SK-N-SH treated with all-trans-retinoic acid at 6 μM for 48 hours (cell line): ENCODE measurements at regions not wholly inside any gene's neighbourhood (a gene's known extent, or its start where the extent isn't known, plus 50 kb on each side); places are given as distances from the start of the nearest gene placed in this dataset.
A peak's percentile ranks its signal among the peaks of the same experiment; 100 is the strongest.

ENCODE experiments used
- ATAC-seq: fragments of 200-7000 bp; cut with Tn5 transposase; 3 replicates; pipeline ENCODE4 v1.9.1; 2020; ENCODE audit warnings: mild to moderate bottlenecking, moderate library complexity
- ARNTL ChIP-seq: fragments of 450-650 bp; formaldehyde crosslinking; IDR thresholded peaks from 2 replicates; pipeline ENCODE4 v1.5.0; 2020; ENCODE audit warnings: low read depth, mild to moderate bottlenecking, moderate library complexity, borderline replicate concordance
- BACH2 ChIP-seq: fragments of 250-450 bp; sonication (Bioruptor Pico); IDR thresholded peaks from 2 replicates; pipeline ENCODE4 v1.9.0; 2021; ENCODE audit warnings: mild to moderate bottlenecking, borderline replicate concordance
- CREB5 ChIP-seq: fragments of 250-450 bp; sonication (Bioruptor Pico); IDR thresholded peaks from 2 replicates; pipeline ENCODE4 v1.5.1; 2020; ENCODE audit warnings: low read depth, mild to moderate bottlenecking, moderate library complexity
- CSDC2 ChIP-seq: fragments of 250-450 bp; sonication (Bioruptor Pico); IDR thresholded peaks from 2 replicates; pipeline ENCODE4 v1.5.0; 2020; ENCODE audit warnings: mild to moderate bottlenecking, moderate library complexity
- CSRNP3 ChIP-seq: fragments of 250-450 bp; sonication (Bioruptor Pico); IDR thresholded peaks from 2 replicates; pipeline ENCODE4 v1.5.1; 2021; ENCODE audit warnings: mild to moderate bottlenecking, moderate library complexity
- GLIS3 ChIP-seq: fragments of 250-450 bp; sonication (Bioruptor Pico); IDR thresholded peaks from 2 replicates; pipeline ENCODE4 v1.5.0; 2020; ENCODE audit warnings: mild to moderate bottlenecking, moderate library complexity
- ISL1 ChIP-seq: fragments of 250-450 bp; sonication (Bioruptor Pico); IDR thresholded peaks from 2 replicates; pipeline ENCODE4 v2.1.2; 2022; ENCODE audit warnings: mild to moderate bottlenecking, moderate library complexity
- OSR1 ChIP-seq: fragments of 250-450 bp; sonication (Bioruptor Pico); IDR thresholded peaks from 2 replicates; pipeline ENCODE4 v1.8.0; 2022; ENCODE audit warnings: moderate library complexity, mild to moderate bottlenecking, inconsistent platforms
- PATZ1 ChIP-seq: fragments of 250-450 bp; sonication (Bioruptor Pico); IDR thresholded peaks from 2 replicates; pipeline ENCODE4 v1.8.0; 2020; ENCODE audit warnings: mild to moderate bottlenecking, moderate library complexity, borderline replicate concordance
- POU6F1 ChIP-seq: fragments of 250-450 bp; sonication (Bioruptor Pico); IDR thresholded peaks from 2 replicates; pipeline ENCODE4 v1.8.0; 2021; ENCODE audit warnings: low read depth, mild to moderate bottlenecking, moderate library complexity, borderline replicate concordance
- PPARA ChIP-seq: fragments of 250-450 bp; sonication (Bioruptor Pico); IDR thresholded peaks from 2 replicates; pipeline ENCODE4 v1.5.0; 2020; ENCODE audit warnings: mild to moderate bottlenecking, borderline replicate concordance
- SNAI2 ChIP-seq: fragments of 250-450 bp; sonication (Bioruptor Pico); IDR thresholded peaks from 2 replicates; pipeline ENCODE4 v1.5.0; 2020; ENCODE audit warnings: mild to moderate bottlenecking, moderate library complexity
- TCF4 ChIP-seq: fragments of 250-450 bp; sonication (Bioruptor Pico); IDR thresholded peaks from 2 replicates; pipeline ENCODE4 v1.8.0; 2021; ENCODE audit warnings: mild to moderate bottlenecking, moderate library complexity, borderline replicate concordance
- TSHZ2 ChIP-seq: fragments of 250-450 bp; sonication (Bioruptor Pico); IDR thresholded peaks from 2 replicates; pipeline ENCODE4 v1.5.0; 2020; ENCODE audit warnings: mild to moderate bottlenecking, moderate library complexity
- ZC3H10 ChIP-seq: fragments of 250-450 bp; sonication (Bioruptor Pico); IDR thresholded peaks from 2 replicates; pipeline ENCODE4 v1.5.1; 2021; ENCODE audit warnings: mild to moderate bottlenecking, moderate library complexity
- ZFP3 ChIP-seq: fragments of 250-450 bp; sonication (Bioruptor Pico); IDR thresholded peaks from 2 replicates; pipeline ENCODE4 v1.5.0; 2020; ENCODE audit warnings: mild to moderate bottlenecking, moderate library complexity
- ZFP30 ChIP-seq: fragments of 450-650 bp; formaldehyde crosslinking; IDR thresholded peaks from 2 replicates; pipeline ENCODE4 v1.5.0; 2022; ENCODE audit warnings: mild to moderate bottlenecking, moderate library complexity
- ZNF565 ChIP-seq: fragments of 450-650 bp; formaldehyde crosslinking; conservative IDR thresholded peaks from 2 replicates; pipeline ENCODE4 v1.5.0; 2020; ENCODE audit warnings: low read depth, mild to moderate bottlenecking, moderate library complexity
- ZNF70 ChIP-seq: fragments of 450-650 bp; formaldehyde crosslinking; IDR thresholded peaks from 2 replicates; pipeline ENCODE4 v1.5.0; 2020; ENCODE audit warnings: mild to moderate bottlenecking, moderate library complexity
- ZNF8 ChIP-seq: fragments of 450-650 bp; formaldehyde crosslinking; IDR thresholded peaks from 2 replicates; pipeline ENCODE4 v1.5.0; 2020; ENCODE audit warnings: mild to moderate bottlenecking, moderate library complexity

- TF ChIP-seq PATZ1 (no peak), ZFP30 (CRISPR knock-in tag) (no peak)
Observed at GRCh38 chr4:28443801-28444412, 1583.3 kb downstream of the STIM2 start (continued).

- no peak for TF ChIP-seq ZNF70 (CRISPR knock-in tag)
- TF ChIP-seq OSR1 (CRISPR knock-in tag), result no peak
- no peak for TF ChIP-seq SNAI2 (CRISPR knock-in tag)
- TF ChIP-seq ARNTL (CRISPR knock-in tag), result no peak
- TF ChIP-seq PATZ1, result no peak
- no peak for TF ChIP-seq PPARA (CRISPR knock-in tag)
- no peak for TF ChIP-seq ZC3H10 (CRISPR knock-in tag)
- TF ChIP-seq POU6F1 (CRISPR knock-in tag), result no peak
- TF ChIP-seq TSHZ2 (CRISPR knock-in tag), result no peak
- TF ChIP-seq ISL1 (CRISPR knock-in tag), result no peak
- TF ChIP-seq ZNF565, result no peak
- no peak for TF ChIP-seq ZNF8
- TF ChIP-seq ZFP3 (CRISPR knock-in tag), result no peak
- TF ChIP-seq CREB5, result no peak
- TF ChIP-seq GLIS3 (CRISPR knock-in tag), result no peak
- no peak for TF ChIP-seq BACH2
- no peak for TF ChIP-seq CSRNP3 (CRISPR knock-in tag)
- peak; percentile 47 for ATAC-seq
Observed at GRCh38 chr4:28444886-28445496, 1584.3 kb downstream of the STIM2 start.

- TF ChIP-seq ISL1 (CRISPR knock-in tag) (no peak), ZC3H10 (CRISPR knock-in tag) (no peak), CSDC2 (CRISPR knock-in tag) (no peak), TCF4 (CRISPR knock-in tag) (no peak), ZNF70 (CRISPR knock-in tag) (no peak)
- peak; percentile 28; the same call in 1 of the 3 replicates for ATAC-seq
Observed at GRCh38 chr4:28449085-28449484, 1588.4 kb downstream of the STIM2 start.
